NCI-H187 (cell line): ENCODE measurements at regions not wholly inside any gene's neighbourhood (a gene's known extent, or its start where the extent isn't known, plus 50 kb on each side); places are given as distances from the start of the nearest gene placed in this dataset.
"Not testable (repeated sequence)": the region's sequence is repeated elsewhere in the genome, so short reads cannot be mapped to it uniquely, and the experiment has no call there.

Experiments
- DNase-seq, 2 experiments: peaks; one replicate each; lab custom pipeline; 2025; lab: John Stamatoyannopoulos, UW

GRCh38 chr10:56298941-56299340, 62.1 kb downstream of the ZWINT start:
- DNase-seq = no peak

GRCh38 chr10:56296618-56297017, 64.4 kb downstream of the ZWINT start:
- no peak for DNase-seq

GRCh38 chr10:56288403-56288802, 72.7 kb downstream of the ZWINT start:
- DNase-seq = no peak

- no peak for DNase-seq
Measured at GRCh38 chr10:56286096-56286495, 75.0 kb downstream of the ZWINT start.

- DNase-seq = no peak
Measured at GRCh38 chr10:56279270-56279669, 81.8 kb downstream of the ZWINT start.

GRCh38 chr10:56269181-56269580, 91.9 kb downstream of the ZWINT start:
- DNase-seq = no peak

GRCh38 chr10:56266120-56266519, 94.9 kb downstream of the ZWINT start:
- DNase-seq = no peak

GRCh38 chr10:56258991-56259390, 102.1 kb downstream of the ZWINT start:
- no peak for DNase-seq

- no peak for DNase-seq
Measured at GRCh38 chr10:56258378-56258777, 102.7 kb downstream of the ZWINT start.

- no peak for DNase-seq
Measured at GRCh38 chr10:56255298-56255697, 105.8 kb downstream of the ZWINT start.

GRCh38 chr10:56240471-56240870, 120.6 kb downstream of the ZWINT start:
- DNase-seq = no peak

- DNase-seq = no peak
Measured at GRCh38 chr10:56231436-56231835, 129.6 kb downstream of the ZWINT start.

GRCh38 chr10:56222237-56222636, 138.8 kb downstream of the ZWINT start:
- no peak for DNase-seq

- no peak for DNase-seq
Measured at GRCh38 chr10:56212951-56213350, 148.1 kb downstream of the ZWINT start.

GRCh38 chr10:56181607-56182006, 179.5 kb downstream of the ZWINT start:
- no peak for DNase-seq

GRCh38 chr10:56178210-56178609, 182.8 kb downstream of the ZWINT start:
- DNase-seq = no peak

- not testable (repeated sequence) for DNase-seq
Measured at GRCh38 chr10:56155091-56155513, 206.0 kb downstream of the ZWINT start.

GRCh38 chr10:56146806-56147205, 214.3 kb downstream of the ZWINT start:
- DNase-seq = no peak

- DNase-seq = no peak
Measured at GRCh38 chr10:56142092-56142728, 218.8 kb downstream of the ZWINT start.

GRCh38 chr10:56139405-56139804, 221.7 kb downstream of the ZWINT start:
- no peak for DNase-seq

- DNase-seq = no peak
Measured at GRCh38 chr10:56135828-56136227, 225.2 kb downstream of the ZWINT start.

- DNase-seq = no peak
Measured at GRCh38 chr10:56123247-56123646, 237.8 kb downstream of the ZWINT start.

GRCh38 chr10:56116684-56117083, 244.4 kb downstream of the ZWINT start:
- no peak for DNase-seq

GRCh38 chr10:56109454-56109853, 251.6 kb downstream of the ZWINT start:
- no peak for DNase-seq
